Stimulated activated CD4-positive, alpha-beta T cell treated with anti-CD3 and anti-CD28 coated beads, Interleukin-15, amount 100 ng/mL, for 24 hours (primary cell): ENCODE measurements at regions not wholly inside any gene's neighbourhood (a gene's known extent, or its start where the extent isn't known, plus 50 kb on each side); places are given as distances from the start of the nearest gene placed in this dataset.

Source experiments
- DNase-seq: peaks from one replicate; pipeline ENCODE4 v3.0.0-alpha.2; 2020

- DNase-seq: no peak
These were observed 466.9 kb downstream of the FUT8 start for GRCh38 chr14:65879248-65880009.

- no peak for DNase-seq
These were observed 468.0 kb downstream of the FUT8 start for GRCh38 chr14:65880507-65880906.

- no peak for DNase-seq
These were observed 469.1 kb downstream of the FUT8 start for GRCh38 chr14:65881642-65882041.

- DNase-seq: no peak
These were observed 476.1 kb downstream of the FUT8 start for GRCh38 chr14:65888677-65889076.

GRCh38 chr14:65892315-65892714, 479.8 kb downstream of the FUT8 start:
- no peak for DNase-seq

- no peak for DNase-seq
These were observed 487.6 kb downstream of the FUT8 start for GRCh38 chr14:65900164-65900563.

GRCh38 chr14:65901595-65901994, 489.1 kb downstream of the FUT8 start:
- no peak for DNase-seq

GRCh38 chr14:65904988-65905387, 492.5 kb downstream of the FUT8 start:
- DNase-seq: no peak

- DNase-seq: no peak
These were observed 493.8 kb downstream of the FUT8 start for GRCh38 chr14:65906344-65906743.

GRCh38 chr14:65906948-65907347, 494.4 kb downstream of the FUT8 start:
- DNase-seq: no peak

GRCh38 chr14:65910108-65910786, 497.7 kb downstream of the FUT8 start:
- DNase-seq: no peak

- no peak for DNase-seq
These were observed 502.6 kb downstream of the FUT8 start for GRCh38 chr14:65915125-65915524.

GRCh38 chr14:65916055-65916454, 503.5 kb downstream of the FUT8 start:
- DNase-seq: no peak

- no peak for DNase-seq
These were observed 508.5 kb downstream of the FUT8 start for GRCh38 chr14:65920996-65921395.

GRCh38 chr14:65922142-65922541, 509.6 kb downstream of the FUT8 start:
- DNase-seq: no peak

GRCh38 chr14:65926504-65926903, 514.0 kb downstream of the FUT8 start:
- DNase-seq: no peak

- no peak for DNase-seq
These were observed 514.6 kb downstream of the FUT8 start for GRCh38 chr14:65926935-65927700.

- peak; percentile 87 for DNase-seq
These were observed 515.4 kb downstream of the FUT8 start for GRCh38 chr14:65927931-65928356.

- no peak for DNase-seq
These were observed 516.5 kb downstream of the FUT8 start for GRCh38 chr14:65928995-65929394.

GRCh38 chr14:65933400-65934069, 521.0 kb downstream of the FUT8 start:
- DNase-seq: no peak

- DNase-seq: no peak
These were observed 521.5 kb downstream of the FUT8 start for GRCh38 chr14:65934070-65934435.

- no peak for DNase-seq
These were observed 523.9 kb downstream of the FUT8 start for GRCh38 chr14:65936342-65936975.
